GM23248 (cell line): ENCODE measurements at regions not wholly inside any gene's neighbourhood (a gene's known extent, or its start where the extent isn't known, plus 50 kb on each side); places are given as distances from the start of the nearest gene placed in this dataset.
A peak's percentile ranks its signal among the peaks of the same experiment; 100 is the strongest.

ENCODE experiments used
- DNase-seq: peaks from one replicate; pipeline ENCODE4 v3.0.0-alpha.2; 2015
- H2AFZ ChIP-seq: fragments of 200-600 bp; sonication (generic); 2 replicates; pipeline ENCODE4 v1.6.1; 2016; ENCODE audit warnings: antibody characterized with exemption
- H3F3A ChIP-seq: fragments of 200-600 bp; sonication (generic); 2 replicates; pipeline ENCODE4 v1.6.1; 2016; ENCODE audit warnings: mild to moderate bottlenecking, antibody characterized with exemption, mixed run types; ENCODE audit not compliant: insufficient read depth
- H3K27ac ChIP-seq: fragments of 200-600 bp; sonication (generic); 2 replicates; pipeline ENCODE4 v1.5.1; 2016; ENCODE audit warnings: mild to moderate bottlenecking
- H3K27me3 ChIP-seq: fragments of 200-600 bp; sonication (generic); replicated peaks from 2 replicates; pipeline ENCODE4 v1.6.1; 2016; ENCODE audit warnings: mild to moderate bottlenecking; ENCODE audit not compliant: insufficient read depth
- H3K36me3 ChIP-seq: fragments of 200-600 bp; sonication (generic); 2 replicates; pipeline ENCODE4 v1.6.1; 2016; ENCODE audit warnings: low read depth, mild to moderate bottlenecking
- H3K4me1 ChIP-seq: fragments of 200-600 bp; sonication (generic); 2 replicates; pipeline ENCODE4 v1.6.1; 2016; ENCODE audit warnings: mild to moderate bottlenecking; ENCODE audit not compliant: insufficient read depth
- H3K4me2 ChIP-seq: fragments of 200-600 bp; sonication (generic); one replicate; pipeline ENCODE4 v1.6.1; 2016; ENCODE audit warnings: mild to moderate bottlenecking; ENCODE audit not compliant: unreplicated experiment
- H3K4me3 ChIP-seq: fragments of 200-600 bp; sonication (generic); 2 replicates; pipeline ENCODE4 v1.5.1; 2016; ENCODE audit warnings: mild to moderate bottlenecking
- H3K79me2 ChIP-seq: fragments of 200-600 bp; sonication (generic); 2 replicates; pipeline ENCODE4 v1.6.1; 2016; ENCODE audit warnings: mild to moderate bottlenecking; ENCODE audit not compliant: insufficient read depth
- H3K9ac ChIP-seq: fragments of 200-600 bp; sonication (generic); 2 replicates; pipeline ENCODE4 v1.6.1; 2016; ENCODE audit warnings: mild to moderate bottlenecking
- H3K9me2 ChIP-seq: fragments of 200-600 bp; sonication (generic); 2 replicates; pipeline ENCODE4 v1.6.1; 2016; ENCODE audit warnings: mixed run types, mild to moderate bottlenecking, moderate library complexity; ENCODE audit not compliant: insufficient read depth
- H3K9me3 ChIP-seq: fragments of 200-600 bp; sonication (generic); one replicate; pipeline ENCODE4 v1.6.1; 2017; ENCODE audit warnings: low read depth
- H4K20me1 ChIP-seq: fragments of 200-600 bp; sonication (generic); 2 replicates; pipeline ENCODE4 v1.6.0; 2016; ENCODE audit not compliant: insufficient read depth
- EZH2 ChIP-seq: fragments of 200-600 bp; sonication (generic); IDR thresholded peaks from 2 replicates; pipeline ENCODE4 v1.6.1; 2018; ENCODE audit warnings: antibody characterized with exemption, mild to moderate bottlenecking; ENCODE audit not compliant: insufficient read depth, poor library complexity, severe bottlenecking
- EZH2phosphoT487 ChIP-seq: fragments of 200-600 bp; sonication (generic); IDR thresholded peaks from 2 replicates; pipeline ENCODE4 v1.6.1; 2018; ENCODE audit warnings: antibody characterized with exemption, moderate library complexity, mild to moderate bottlenecking, low read depth; ENCODE audit not compliant: insufficient read depth
- WGBS, 2 experiments: methylation state at CpG; one replicate each; pipeline ENCODE4 v1.1.6; 2015 to 2017; ENCODE audit warnings: low lambda C conversion rate in 2 of 2, low coverage in 1 of 2; ENCODE audit errors: missing lambda C conversion rate in 2 of 2; 5-methylcytosine and 5-hydroxymethylcytosine counted together
- in situ Hi-C: fragments of 300-500 bp; cut with MboI; formaldehyde crosslinking; loops from 2 replicates; pipeline ENCODE4 v1.15.0; 2020

DNA sequence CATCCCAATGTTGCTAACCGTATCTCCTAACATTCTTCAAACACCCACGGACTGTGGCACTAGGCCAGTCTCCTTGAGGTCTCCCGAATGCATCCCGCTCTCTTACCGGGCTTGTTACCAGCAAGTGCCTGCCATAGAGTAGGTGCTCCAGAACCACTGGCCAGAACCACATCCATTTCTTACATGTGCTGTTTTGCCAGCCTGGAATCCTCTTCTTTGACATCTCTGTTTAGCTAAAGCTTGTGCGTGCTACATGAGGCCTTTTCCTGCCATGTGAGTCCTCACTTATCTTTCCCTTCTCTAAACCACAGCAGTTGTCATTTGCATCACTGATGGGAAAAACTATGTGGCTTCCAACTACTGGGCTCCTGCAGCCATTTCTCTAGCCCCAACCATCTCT is 397.4 kb downstream of the PCNX1 start:
- WGBS, 2 experiments: 71 to 73% methylated on average over 6 of the region's 6 CpGs
- in situ Hi-C loops: no loop called here

GRCh38 chr14:71308671-71309070 is 401.4 kb downstream of the PCNX1 start:
- Histone ChIP-seq H3K27ac (no peak overlapping the region), H3K4me3 (no peak overlapping the region), H3K27me3 (no peaks in the 10 kb centered on the region), H3K9ac (no peak overlapping the region), H4K20me1 (no peaks in the 10 kb centered on the region), H3K9me2 (no peaks in the 10 kb centered on the region), H3K36me3 (0 out of 2 replicates have a peak, but pooled peaks cover 11% of the 10 kb centered on the region), H2AFZ (no peak overlapping the region), H3K4me1 (no peaks in the 10 kb centered on the region), H3F3A (no peaks in the 10 kb centered on the region), H3K9me3 (peaks cover 4% of the 10 kb centered on the region), H3K4me2 (no peak overlapping the region), H3K79me2 (no peaks in the 10 kb centered on the region)
- in situ Hi-C loops: no loop called here
- DNase-seq: no peak
- WGBS, 2 experiments: 83 to 100% methylated on average over 1 of the region's 1 CpG
- TF ChIP-seq EZH2: no peak
- TF ChIP-seq EZH2phosphoT487: no peak

More for the DNA sequence above, 397.4 kb downstream of the PCNX1 start:
- Histone ChIP-seq H3K27me3 (no peaks in the 10 kb centered on the region), H4K20me1 (no peaks in the 10 kb centered on the region), H3K9ac (no peak overlapping the region), H3K27ac (no peak overlapping the region), H2AFZ (no peak overlapping the region), H3K4me1 (0 out of 2 replicates have a peak, but pooled peaks cover 6% of the 10 kb centered on the region), H3K9me2 (no peaks in the 10 kb centered on the region), H3K4me2 (no peak overlapping the region), H3K79me2 (no peaks in the 10 kb centered on the region), H3K9me3 (peaks cover 4% of the 10 kb centered on the region), H3F3A (no peaks in the 10 kb centered on the region), H3K36me3 (0 out of 2 replicates have a peak, but pooled peaks cover 11% of the 10 kb centered on the region), H3K4me3 (no peak overlapping the region)
- TF ChIP-seq EZH2 (no peak), EZH2phosphoT487 (no peak)
- no peak for DNase-seq

GRCh38 chr14:71309756-71310155 is 402.5 kb downstream of the PCNX1 start:
- in situ Hi-C loops: no loop called here
- Histone ChIP-seq H3K79me2 (no peaks in the 10 kb centered on the region), H3K9me3 (peaks cover 3% of the 10 kb centered on the region), H3K27me3 (no peaks in the 10 kb centered on the region), H3K27ac (no peak overlapping the region), H4K20me1 (no peaks in the 10 kb centered on the region), H3K4me1 (no peaks in the 10 kb centered on the region), H3K9me2 (no peaks in the 10 kb centered on the region), H3K4me3 (no peak overlapping the region), H3K4me2 (no peak overlapping the region), H2AFZ (no peak overlapping the region), H3K9ac (no peak overlapping the region), H3K36me3 (0 out of 2 replicates have a peak, but pooled peaks cover 6% of the 10 kb centered on the region), H3F3A (no peaks in the 10 kb centered on the region)
- 85 to 87% methylated on average over 2 of the region's 2 CpGs for WGBS, 2 experiments
- DNase-seq: no peak
- no peak for TF ChIP-seq EZH2
- TF ChIP-seq EZH2phosphoT487: no peak

GRCh38 chr14:71311061-71311460 is 403.8 kb downstream of the PCNX1 start:
- no peaks in the 10 kb centered on the region for H3K79me2 ChIP-seq
- no peaks in the 10 kb centered on the region for H3F3A ChIP-seq
- H3K27ac ChIP-seq: no peak overlapping the region
- WGBS, 2 experiments: 36 to 37% methylated on average over 10 of the region's 10 CpGs
- in situ Hi-C loops: no loop called here
- no peak overlapping the region for H3K9ac ChIP-seq
- H4K20me1 ChIP-seq: no peaks in the 10 kb centered on the region
- H3K4me1 ChIP-seq: no peaks in the 10 kb centered on the region
- H3K27me3 ChIP-seq: no peaks in the 10 kb centered on the region
- H2AFZ ChIP-seq: peak overlapping the region; percentile 3; the same call in 1 of the 2 replicates
- H3K4me2 ChIP-seq: no peak overlapping the region
- H3K9me3 ChIP-seq: no peaks in the 10 kb centered on the region
- H3K9me2 ChIP-seq: no peaks in the 10 kb centered on the region
- no peaks in the 10 kb centered on the region for H3K36me3 ChIP-seq
- no peak overlapping the region for H3K4me3 ChIP-seq
- DNase-seq: no peak
- TF ChIP-seq EZH2phosphoT487 (no peak), EZH2 (no peak)

DNA sequence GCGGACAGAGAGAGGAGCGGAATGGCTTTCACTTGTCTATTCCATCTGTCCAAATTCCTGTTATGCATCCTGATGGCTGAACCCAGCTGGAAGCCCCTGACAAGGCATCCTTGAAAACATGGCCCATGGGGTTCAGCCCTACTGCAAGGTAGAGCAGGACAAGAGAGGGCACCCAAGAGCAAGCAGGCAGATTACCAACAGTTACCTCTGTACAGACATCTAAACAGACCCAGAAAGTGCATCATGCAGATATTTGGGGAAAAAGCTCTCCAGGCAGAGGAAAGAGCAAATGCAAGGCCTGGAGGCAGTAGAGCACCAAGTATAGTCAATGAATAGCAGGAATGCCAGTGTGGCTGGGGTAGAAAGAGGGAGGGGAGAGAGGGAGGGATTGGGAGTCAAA is 407.5 kb downstream of the PCNX1 start:
- Histone ChIP-seq H3K4me1 (no peaks in the 10 kb centered on the region), H3K4me3 (no peak overlapping the region), H3K36me3 (no peaks in the 10 kb centered on the region), H3K9me2 (no peaks in the 10 kb centered on the region), H3K79me2 (no peaks in the 10 kb centered on the region), H3F3A (no peaks in the 10 kb centered on the region), H3K4me2 (no peak overlapping the region), H2AFZ (no peak overlapping the region), H3K27me3 (no peaks in the 10 kb centered on the region), H3K9me3 (no peaks in the 10 kb centered on the region), H3K27ac (no peak overlapping the region), H4K20me1 (no peaks in the 10 kb centered on the region), H3K9ac (no peak overlapping the region)
- no peak for DNase-seq
- TF ChIP-seq EZH2: no peak
- no peak for TF ChIP-seq EZH2phosphoT487
- WGBS, 2 experiments: 95% methylated on average over 2 of the region's 2 CpGs
- in situ Hi-C loops: no loop called here
